ENCODE measurements at regions not wholly inside any gene's neighbourhood (a gene's known extent, or its start where the extent isn't known, plus 50 kb on each side); places are given as distances from the start of the nearest gene placed in this dataset.
A peak's percentile ranks its signal among the peaks of the same experiment; 100 is the strongest.

GRCh38 chr21:19123053-19123452, 719.5 kb upstream of the TMPRSS15 start:
- in situ Hi-C loops (cut with HindIII; ENCODE audit: low pct_unique_long_range_greater_than_20kb, low sequenced_read_pairs), result no loop called here
- no peak for DNase-seq (ENCODE audit: low read depth in 1 of 2, low spot score in 1 of 2)
- no peak for TF ChIP-seq JUND (IDR thresholded peaks at IDR 0.05; ENCODE audit: low read depth)

GRCh38 chr21:19123525-19123924, 719.9 kb upstream of the TMPRSS15 start:
- TF ChIP-seq JUND (IDR thresholded peaks at IDR 0.05; ENCODE audit: low read depth), result no peak
- in situ Hi-C loops (cut with HindIII; ENCODE audit: low pct_unique_long_range_greater_than_20kb, low sequenced_read_pairs), result no loop called here
- no peak for DNase-seq (ENCODE audit: low read depth in 1 of 2, low spot score in 1 of 2)

- in situ Hi-C loops (cut with HindIII; ENCODE audit: low pct_unique_long_range_greater_than_20kb, low sequenced_read_pairs), result no loop called here
- no peak for DNase-seq (ENCODE audit: low read depth in 1 of 2, low spot score in 1 of 2)
These were observed 721.1 kb upstream of the TMPRSS15 start for GRCh38 chr21:19124691-19125090.

DNA sequence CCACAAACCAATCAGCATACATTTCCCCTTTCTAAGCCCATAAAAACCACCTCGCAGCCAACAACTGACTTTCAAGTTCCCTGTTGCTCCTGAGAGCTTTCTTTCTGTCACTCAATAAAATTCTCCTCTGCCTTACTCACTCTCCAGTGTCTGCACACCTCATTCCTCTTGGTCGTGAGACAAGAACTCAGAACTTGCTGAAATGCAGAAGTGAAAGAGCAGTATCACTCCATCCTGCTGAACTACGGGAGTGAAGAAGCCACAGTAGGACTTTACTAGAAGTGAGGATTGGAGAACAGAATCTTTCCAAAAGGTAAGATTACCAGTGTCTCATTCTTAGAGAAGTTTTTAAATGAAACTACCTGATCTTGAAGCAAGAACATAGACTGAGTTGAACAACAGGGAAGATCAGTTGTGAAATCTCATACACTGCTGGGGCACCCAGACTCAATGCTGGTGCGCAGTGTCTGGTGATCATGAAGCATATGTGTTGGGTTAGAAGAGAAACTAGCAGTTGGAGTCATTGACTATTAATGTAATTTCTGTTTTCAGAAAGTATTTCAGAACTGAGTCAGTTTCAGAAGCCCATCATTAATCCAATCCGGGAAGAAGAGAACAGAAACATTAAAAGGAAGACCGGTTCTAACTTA, 726.9 kb upstream of the TMPRSS15 start:
- in situ Hi-C loops (cut with HindIII; ENCODE audit: low pct_unique_long_range_greater_than_20kb, low sequenced_read_pairs), result no loop called here
- no peak for DNase-seq (ENCODE audit: low read depth in 1 of 2, low spot score in 1 of 2)

More at GRCh38 chr21:19124691-19125090, 721.1 kb upstream of the TMPRSS15 start:
- no peak for TF ChIP-seq JUND (IDR thresholded peaks at IDR 0.05; ENCODE audit: low read depth)

GRCh38 chr21:19141511-19141910, 737.9 kb upstream of the TMPRSS15 start:
- in situ Hi-C loops (cut with HindIII; ENCODE audit: low pct_unique_long_range_greater_than_20kb, low sequenced_read_pairs), result no loop called here
- DNase-seq (ENCODE audit: low read depth in 1 of 2, low spot score in 1 of 2), result no peak
- no peak for TF ChIP-seq JUND (IDR thresholded peaks at IDR 0.05; ENCODE audit: low read depth)

More for the DNA sequence above, 726.9 kb upstream of the TMPRSS15 start:
- no peak for TF ChIP-seq JUND (IDR thresholded peaks at IDR 0.05; ENCODE audit: low read depth)

GRCh38 chr21:19145682-19146293, 742.2 kb upstream of the TMPRSS15 start:
- in situ Hi-C loops (cut with HindIII; ENCODE audit: low pct_unique_long_range_greater_than_20kb, low sequenced_read_pairs), result no loop called here
- DNase-seq (ENCODE audit: low read depth in 1 of 2, low spot score in 1 of 2), result no peak
- TF ChIP-seq JUND (IDR thresholded peaks at IDR 0.05; ENCODE audit: low read depth), result no peak

DNA sequence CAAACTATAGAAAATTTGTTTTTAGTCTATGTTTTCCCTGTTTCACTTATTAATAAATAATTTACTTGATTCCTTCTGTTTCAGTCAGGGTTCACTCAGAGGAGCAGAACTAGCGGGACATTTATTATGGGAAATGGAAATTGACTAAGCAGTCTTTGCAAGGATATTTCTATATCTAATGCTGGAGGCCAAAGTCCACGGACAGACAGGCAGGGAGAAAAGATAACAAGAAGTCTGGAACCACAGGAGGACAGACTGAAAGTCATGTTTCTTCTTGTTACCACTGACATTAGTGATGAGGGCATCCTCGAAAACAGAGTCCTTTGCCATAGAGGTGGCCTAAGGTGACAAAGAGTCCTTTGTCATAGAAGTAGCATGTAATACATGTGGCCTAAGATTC, 744.5 kb upstream of the TMPRSS15 start:
- in situ Hi-C loops (cut with HindIII; ENCODE audit: low pct_unique_long_range_greater_than_20kb, low sequenced_read_pairs), result no loop called here
- TF ChIP-seq JUND (IDR thresholded peaks at IDR 0.05; ENCODE audit: low read depth), result no peak
- DNase-seq (ENCODE audit: low read depth in 1 of 2, low spot score in 1 of 2), result no peak

DNA sequence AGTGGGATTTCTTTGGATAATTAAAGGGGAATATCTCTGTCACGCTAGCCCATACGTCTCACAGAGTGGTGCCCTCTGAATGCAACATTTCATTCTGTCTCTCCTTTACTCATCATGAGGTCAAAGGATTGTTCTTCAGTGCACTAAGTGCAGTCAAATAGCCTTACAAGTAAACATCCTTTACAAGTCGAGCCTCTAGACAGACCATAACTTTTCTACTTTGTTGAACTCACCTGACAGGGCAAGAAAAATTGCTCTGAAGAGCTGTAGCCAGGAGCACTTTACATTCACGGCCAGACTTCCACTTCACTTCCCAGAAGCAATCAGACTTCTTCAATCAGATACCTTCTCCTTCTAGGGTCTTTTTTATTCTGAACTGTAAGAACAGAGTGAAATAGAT, 768.0 kb upstream of the TMPRSS15 start:
- no peak for TF ChIP-seq JUND (IDR thresholded peaks at IDR 0.05; ENCODE audit: low read depth)
- in situ Hi-C loops (cut with HindIII; ENCODE audit: low pct_unique_long_range_greater_than_20kb, low sequenced_read_pairs), result no loop called here
- no peak for DNase-seq (ENCODE audit: low read depth in 1 of 2, low spot score in 1 of 2)

- DNase-seq (ENCODE audit: low read depth in 1 of 2, low spot score in 1 of 2), result no peak
- in situ Hi-C loops (cut with HindIII; ENCODE audit: low pct_unique_long_range_greater_than_20kb, low sequenced_read_pairs), result no loop called here
- TF ChIP-seq JUND (IDR thresholded peaks at IDR 0.05; ENCODE audit: low read depth), result no peak
These were observed 778.1 kb upstream of the TMPRSS15 start for GRCh38 chr21:19181604-19182140.

DNA sequence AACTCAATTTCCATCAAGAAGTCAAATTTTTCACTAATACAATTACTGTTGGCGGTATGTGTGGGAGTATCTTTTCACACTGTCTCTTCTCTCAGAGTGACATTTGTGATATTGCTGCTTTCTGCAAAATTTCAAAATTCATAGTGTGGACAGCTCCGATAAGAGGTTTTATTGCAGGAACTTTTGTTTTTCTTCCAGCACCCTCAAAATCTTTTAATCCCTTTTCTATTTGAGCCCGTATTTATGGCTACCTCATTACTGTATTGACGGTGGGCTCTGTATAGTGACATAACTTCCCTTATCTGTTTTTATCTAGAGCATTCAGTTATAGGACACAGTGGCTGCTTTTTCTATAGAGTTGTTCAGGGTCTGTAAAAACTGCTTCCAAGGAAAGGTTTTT, 794.4 kb upstream of the TMPRSS15 start:
- in situ Hi-C loops (cut with HindIII; ENCODE audit: low pct_unique_long_range_greater_than_20kb, low sequenced_read_pairs), result no loop called here
- DNase-seq (ENCODE audit: low read depth in 1 of 2, low spot score in 1 of 2), result no peak
- TF ChIP-seq JUND (IDR thresholded peaks at IDR 0.05; ENCODE audit: low read depth), result no peak

DNA sequence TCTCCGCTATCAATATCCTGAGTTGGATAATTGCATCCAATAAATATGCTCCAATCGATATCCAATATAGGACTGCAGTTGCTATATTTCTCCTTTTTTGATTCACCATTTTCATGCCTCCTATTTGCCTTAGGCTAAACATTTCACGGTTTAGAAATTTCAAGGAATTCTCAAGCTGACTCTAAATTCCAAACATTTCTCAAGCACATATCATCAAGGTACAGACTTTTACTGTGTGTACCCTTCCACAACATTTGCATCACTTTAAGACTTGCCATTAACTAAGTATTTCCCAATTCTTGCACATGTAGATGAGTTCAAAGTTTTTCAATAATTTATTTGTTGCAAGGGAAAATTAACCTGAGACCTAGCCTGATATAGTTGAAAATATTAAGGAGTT, 795.2 kb upstream of the TMPRSS15 start:
- in situ Hi-C loops (cut with HindIII; ENCODE audit: low pct_unique_long_range_greater_than_20kb, low sequenced_read_pairs), result no loop called here
- DNase-seq (ENCODE audit: low read depth in 1 of 2, low spot score in 1 of 2), result peak in 1 of 2 experiments; percentile 16
- no peak for TF ChIP-seq JUND (IDR thresholded peaks at IDR 0.05; ENCODE audit: low read depth)

GRCh38 chr21:19218163-19218562, 814.6 kb upstream of the TMPRSS15 start:
- in situ Hi-C loops (cut with HindIII; ENCODE audit: low pct_unique_long_range_greater_than_20kb, low sequenced_read_pairs), result no loop called here
- no peak for TF ChIP-seq JUND (IDR thresholded peaks at IDR 0.05; ENCODE audit: low read depth)
- DNase-seq (ENCODE audit: low read depth in 1 of 2, low spot score in 1 of 2), result no peak

GRCh38 chr21:19224090-19224489, 820.5 kb upstream of the TMPRSS15 start:
- in situ Hi-C loops (cut with HindIII; ENCODE audit: low pct_unique_long_range_greater_than_20kb, low sequenced_read_pairs), result no loop called here
- no peak for DNase-seq (ENCODE audit: low read depth in 1 of 2, low spot score in 1 of 2)
- no peak for TF ChIP-seq JUND (IDR thresholded peaks at IDR 0.05; ENCODE audit: low read depth)
